Endometrial microvascular endothelial cells (primary cell): ENCODE measurements at regions not wholly inside any gene's neighbourhood (a gene's known extent, or its start where the extent isn't known, plus 50 kb on each side); places are given as distances from the start of the nearest gene placed in this dataset.
"Not testable (repeated sequence)": the region's sequence is repeated elsewhere in the genome, so short reads cannot be mapped to it uniquely, and the experiment has no call there.

Source experiments
- in situ Hi-C: cut with HindIII; loops from 2 replicates; pipeline ENCODE4 v1.10.0; 2017; ENCODE audit warnings: low sequenced_read_pairs, low pct_unique_long_range_greater_than_20kb; ENCODE audit errors: inconsistent ontology term

GRCh38 chr2:219723311-219723710 is 95.9 kb downstream of the SLC4A3 start:
- in situ Hi-C loops: no loop called here

- in situ Hi-C loops: no loop called here
Measured at GRCh38 chr2:219724628-219725027, 97.2 kb downstream of the SLC4A3 start.

- in situ Hi-C loops: no loop called here
Measured at GRCh38 chr2:219726916-219727315, 99.5 kb downstream of the SLC4A3 start.

- in situ Hi-C loops: no loop called here
Measured at GRCh38 chr2:219727771-219728429, 100.5 kb downstream of the SLC4A3 start.

GRCh38 chr2:219728991-219729487 is 101.6 kb downstream of the SLC4A3 start:
- in situ Hi-C loops: no loop called here

GRCh38 chr2:219731173-219731572 is 103.7 kb downstream of the SLC4A3 start:
- in situ Hi-C loops: no loop called here

GRCh38 chr2:219733106-219733505 is 105.7 kb downstream of the SLC4A3 start:
- in situ Hi-C loops: no loop called here

- in situ Hi-C loops: no loop called here
Measured at GRCh38 chr2:219733746-219734145, 106.3 kb downstream of the SLC4A3 start.

DNA sequence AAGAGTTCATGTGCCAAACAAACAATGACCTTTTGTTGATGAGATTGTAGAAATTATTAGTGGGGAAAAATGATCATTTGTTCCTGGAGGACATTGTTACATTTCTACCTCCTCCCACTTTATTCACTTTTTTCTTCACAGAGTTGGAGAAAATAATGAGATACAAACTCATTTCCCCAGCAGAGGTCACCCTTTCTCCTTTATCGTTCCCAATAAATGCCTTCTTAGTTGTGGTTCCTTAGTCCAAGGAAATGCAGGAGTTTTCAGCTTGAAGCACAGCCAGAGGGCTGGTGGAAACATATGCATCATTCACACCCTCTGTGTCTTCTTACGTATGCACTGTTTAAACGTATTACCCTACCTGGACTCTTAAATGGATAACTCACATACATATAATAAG is 108.8 kb downstream of the SLC4A3 start:
- in situ Hi-C loops: no loop called here

GRCh38 chr2:219737270-219737691 is 109.9 kb downstream of the SLC4A3 start:
- in situ Hi-C loops: no loop called here

DNA sequence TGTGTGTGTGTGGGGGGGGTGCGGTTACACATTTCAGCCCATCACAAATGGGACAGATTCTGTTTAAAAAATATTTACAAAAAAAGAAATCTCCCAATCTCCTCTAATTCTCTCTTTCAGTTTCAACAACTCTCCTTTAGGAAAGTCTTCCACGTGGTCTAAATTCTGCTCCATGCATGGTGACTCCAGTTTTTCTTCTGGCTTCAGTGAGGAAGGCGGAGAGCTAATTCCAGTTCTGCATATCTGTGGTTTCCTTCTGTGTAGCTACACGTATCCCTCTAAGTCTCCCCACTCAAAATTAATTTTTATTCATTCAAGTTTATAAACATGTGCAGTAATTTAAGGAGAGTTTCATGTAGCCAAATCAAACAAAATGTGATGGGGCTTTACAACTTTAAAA is 111.6 kb downstream of the SLC4A3 start:
- in situ Hi-C loops: no loop called here

DNA sequence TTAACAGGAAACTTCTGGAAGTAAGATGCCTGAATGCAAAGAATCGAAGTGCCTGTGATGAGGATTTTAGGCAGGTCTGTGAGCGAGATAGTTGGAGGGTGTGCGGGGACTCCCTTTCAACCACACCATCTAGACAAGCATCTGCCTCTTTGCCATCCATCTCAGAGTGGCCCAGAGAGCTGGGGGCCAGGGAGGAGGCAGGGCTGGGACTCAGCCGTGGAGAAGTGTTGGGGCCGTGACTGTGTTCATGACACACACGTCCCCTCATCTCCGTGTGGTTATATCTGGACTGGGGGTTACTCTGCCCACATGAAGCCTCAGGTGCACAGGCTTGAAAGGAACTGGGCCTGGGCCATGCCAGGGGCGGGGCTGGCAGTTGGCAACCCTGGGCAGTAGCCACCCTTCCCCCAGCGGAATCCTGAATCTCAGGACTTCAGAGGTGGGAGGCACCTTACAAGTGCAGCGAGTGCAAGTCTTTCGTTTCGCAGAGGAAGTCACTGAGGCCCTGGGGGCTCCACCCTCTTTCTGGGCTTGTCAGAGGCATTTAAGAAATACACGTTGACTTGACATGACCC is 112.5 kb downstream of the SLC4A3 start:
- in situ Hi-C loops: no loop called here

GRCh38 chr2:219743548-219743947 is 116.1 kb downstream of the SLC4A3 start:
- in situ Hi-C loops: no loop called here

GRCh38 chr2:219744066-219744465 is 116.6 kb downstream of the SLC4A3 start:
- in situ Hi-C loops: no loop called here

GRCh38 chr2:219744600-219744999 is 117.2 kb downstream of the SLC4A3 start:
- in situ Hi-C loops: no loop called here

DNA sequence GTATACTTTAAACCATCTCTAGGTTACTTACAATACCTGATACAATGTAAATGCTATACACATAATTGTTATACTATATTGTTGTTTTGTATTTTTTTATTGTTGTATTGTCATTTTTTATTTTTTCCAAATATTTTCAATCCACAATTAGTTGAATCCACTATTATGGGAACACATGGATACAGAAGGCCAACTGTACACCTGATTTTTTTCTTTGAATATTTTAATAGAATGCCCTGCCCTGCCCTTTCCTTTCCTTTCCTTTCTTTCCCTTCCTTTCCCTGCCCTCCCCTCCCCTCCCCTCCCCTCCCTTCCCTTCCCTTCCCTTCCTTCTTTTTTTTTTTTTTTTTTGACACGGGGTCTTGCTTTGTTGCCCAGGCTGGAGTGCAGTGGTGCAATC is 120.2 kb downstream of the SLC4A3 start:
- in situ Hi-C loops: no loop called here

- in situ Hi-C loops: no loop called here
Measured at GRCh38 chr2:219748671-219749570, 121.5 kb downstream of the SLC4A3 start.

- in situ Hi-C loops: not testable (repeated sequence)
Measured at GRCh38 chr2:219751121-219751520, 123.7 kb downstream of the SLC4A3 start.

DNA sequence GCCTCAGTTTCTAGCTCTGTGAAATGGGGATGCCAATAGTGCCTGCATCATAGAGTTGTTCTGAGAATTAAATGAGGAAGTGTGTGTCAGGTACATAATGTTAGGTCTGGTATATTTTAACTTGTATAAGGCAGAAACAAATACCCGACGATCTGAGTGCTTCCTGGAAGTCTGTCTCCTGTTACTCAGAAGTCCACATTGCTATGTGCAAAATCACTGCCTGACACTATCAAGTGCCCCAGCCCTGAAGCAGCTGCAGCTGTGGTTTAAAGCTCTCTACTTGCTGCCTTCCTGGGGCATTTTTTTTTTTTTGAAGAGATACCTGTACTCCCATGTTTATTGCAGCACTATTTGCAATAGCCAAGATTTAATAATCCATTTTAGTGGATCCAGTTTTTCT is 125.3 kb downstream of the SLC4A3 start:
- in situ Hi-C loops: no loop called here
